ENCODE measurements at regions not wholly inside any gene's neighbourhood (a gene's known extent, or its start where the extent isn't known, plus 50 kb on each side); places are given as distances from the start of the nearest gene placed in this dataset.

DNA sequence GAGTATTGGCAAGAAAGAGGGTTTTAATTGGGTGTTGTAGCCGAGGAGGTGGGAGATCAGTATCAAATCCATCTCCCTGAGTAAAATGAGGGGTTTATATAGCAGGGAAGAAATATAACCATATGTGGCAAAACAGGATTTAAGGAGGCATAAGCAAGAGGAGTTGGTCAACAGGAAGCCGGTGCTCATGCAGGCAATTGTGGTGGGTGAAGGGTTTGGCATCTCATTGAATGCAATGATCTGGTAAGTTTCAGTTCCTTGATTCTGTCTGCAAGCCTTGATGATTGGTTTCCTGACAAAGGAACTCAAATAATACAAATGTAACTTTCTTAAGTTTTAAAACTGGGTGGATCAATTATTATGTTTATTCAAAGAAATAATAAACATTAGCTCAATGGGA is 564.4 kb upstream of the LINC00305 start:
- no peaks in the 10 kb centered on the region for H3K36me3 ChIP-seq (ENCODE audit: control insufficient read depth in 2 of 3, insufficient read depth in 3 of 3, low read length in 3 of 3)
- intact Hi-C loops (cut with DNase I): no loop called here
- H3K9ac ChIP-seq (ENCODE audit: low read length in 3 of 3): no peak overlapping the region
- no peaks in the 10 kb centered on the region for H3K9me3 ChIP-seq (ENCODE audit: control insufficient read depth in 2 of 3, insufficient read depth in 1 of 3, low read length in 3 of 3)
- peaks cover 0 to 5% (median 0%) of the 10 kb centered on the region in 3 donors for H3K4me1 ChIP-seq (ENCODE audit: control insufficient read depth in 2 of 3, insufficient read depth in 2 of 3, low read depth in 1 of 3, low read length in 3 of 3)
- TF ChIP-seq, protein P1, sequence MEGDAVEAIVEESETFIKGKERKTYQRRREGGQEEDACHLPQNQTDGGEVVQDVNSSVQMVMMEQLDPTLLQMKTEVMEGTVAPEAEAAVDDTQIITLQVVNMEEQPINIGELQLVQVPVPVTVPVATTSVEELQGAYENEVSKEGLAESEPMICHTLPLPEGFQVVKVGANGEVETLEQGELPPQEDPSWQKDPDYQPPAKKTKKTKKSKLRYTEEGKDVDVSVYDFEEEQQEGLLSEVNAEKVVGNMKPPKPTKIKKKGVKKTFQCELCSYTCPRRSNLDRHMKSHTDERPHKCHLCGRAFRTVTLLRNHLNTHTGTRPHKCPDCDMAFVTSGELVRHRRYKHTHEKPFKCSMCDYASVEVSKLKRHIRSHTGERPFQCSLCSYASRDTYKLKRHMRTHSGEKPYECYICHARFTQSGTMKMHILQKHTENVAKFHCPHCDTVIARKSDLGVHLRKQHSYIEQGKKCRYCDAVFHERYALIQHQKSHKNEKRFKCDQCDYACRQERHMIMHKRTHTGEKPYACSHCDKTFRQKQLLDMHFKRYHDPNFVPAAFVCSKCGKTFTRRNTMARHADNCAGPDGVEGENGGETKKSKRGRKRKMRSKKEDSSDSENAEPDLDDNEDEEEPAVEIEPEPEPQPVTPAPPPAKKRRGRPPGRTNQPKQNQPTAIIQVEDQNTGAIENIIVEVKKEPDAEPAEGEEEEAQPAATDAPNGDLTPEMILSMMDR (IDR thresholded peaks at IDR 0.05; ENCODE audit: borderline replicate concordance, extremely low read depth, insufficient read depth): no peak
- no peak for DNase-seq
- H3K4me3 ChIP-seq (ENCODE audit: low read length in 3 of 3): no peak overlapping the region
- H3K27ac ChIP-seq (ENCODE audit: low read depth in 2 of 2, low read length in 2 of 2): no peak overlapping the region
- H3K27me3 ChIP-seq (ENCODE audit: control insufficient read depth, insufficient read depth, low read length): no peaks in the 10 kb centered on the region
- no peak for FAIRE-seq

DNA sequence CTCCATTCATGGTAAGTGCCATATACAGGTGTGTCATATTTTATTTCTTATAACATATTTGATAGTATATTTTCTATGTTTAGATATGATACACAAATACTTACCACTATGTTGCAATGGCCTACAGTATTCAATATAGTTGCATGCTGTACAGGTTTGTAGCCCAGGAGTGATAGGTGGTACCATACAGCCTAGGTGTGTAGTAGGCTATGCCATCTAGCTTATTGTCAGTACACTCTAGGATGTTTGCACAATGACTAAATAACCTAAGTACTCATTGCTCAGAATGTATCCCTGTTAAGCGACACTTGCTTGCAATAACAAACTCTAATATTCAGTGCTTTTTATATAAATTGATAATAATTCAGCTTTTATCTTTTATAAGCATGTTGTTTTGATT is 563.1 kb upstream of the LINC00305 start:
- H3K9ac ChIP-seq (ENCODE audit: low read length in 3 of 3): no peak overlapping the region
- DNase-seq (no peak), FAIRE-seq (no peak)
- peaks cover 0 to 5% (median 0%) of the 10 kb centered on the region in 3 donors for H3K4me1 ChIP-seq (ENCODE audit: control insufficient read depth in 2 of 3, insufficient read depth in 2 of 3, low read depth in 1 of 3, low read length in 3 of 3)
- TF ChIP-seq, protein P1 (IDR thresholded peaks at IDR 0.05; ENCODE audit: borderline replicate concordance, extremely low read depth, insufficient read depth): no peak
- no peaks in the 10 kb centered on the region for H3K36me3 ChIP-seq (ENCODE audit: control insufficient read depth in 2 of 3, insufficient read depth in 3 of 3, low read length in 3 of 3)
- intact Hi-C loops (cut with DNase I): no loop called here
- no peak overlapping the region for H3K27ac ChIP-seq (ENCODE audit: low read depth in 2 of 2, low read length in 2 of 2)
- H3K4me3 ChIP-seq (ENCODE audit: low read length in 3 of 3): no peak overlapping the region
- no peaks in the 10 kb centered on the region for H3K27me3 ChIP-seq (ENCODE audit: control insufficient read depth, insufficient read depth, low read length)
- no peaks in the 10 kb centered on the region for H3K9me3 ChIP-seq (ENCODE audit: control insufficient read depth in 2 of 3, insufficient read depth in 1 of 3, low read length in 3 of 3)

DNA sequence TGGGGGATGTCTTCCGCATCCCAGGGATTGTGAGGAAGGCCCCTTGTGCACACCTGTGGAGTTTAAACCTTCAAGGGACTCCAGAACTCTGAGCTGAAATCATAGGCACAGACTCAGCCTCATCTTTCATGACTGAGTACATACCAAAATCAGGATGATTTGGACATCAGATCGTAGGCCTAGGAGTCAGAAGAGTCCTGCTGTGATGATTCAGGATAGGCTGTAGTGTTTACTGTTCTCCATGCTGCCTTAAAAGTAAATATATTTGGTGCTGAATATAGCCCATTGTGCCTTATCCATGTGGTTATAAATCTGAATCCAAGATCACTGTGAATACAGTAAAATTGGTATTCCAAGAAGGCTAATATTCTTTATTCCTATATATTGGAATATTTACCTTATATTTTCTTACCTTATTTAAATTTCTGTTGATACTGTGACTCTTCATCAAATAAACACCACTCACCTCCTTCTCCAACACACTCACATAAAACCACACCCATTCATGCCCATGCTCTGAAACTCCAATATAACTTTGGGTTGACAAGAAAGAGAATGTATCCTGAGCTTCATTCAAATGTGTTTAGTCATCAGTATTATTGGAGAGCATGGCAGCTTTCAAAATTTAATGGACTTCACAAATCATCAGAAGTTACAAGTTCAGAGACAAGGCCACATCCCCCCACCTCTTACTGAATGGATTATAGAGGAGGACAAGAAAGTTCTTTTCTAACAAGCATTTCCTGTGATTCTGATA is 561.4 kb upstream of the LINC00305 start:
- Histone ChIP-seq H3K9ac (ENCODE audit: low read length in 3 of 3) (no peak overlapping the region), H3K4me1 (ENCODE audit: control insufficient read depth in 2 of 3, insufficient read depth in 2 of 3, low read depth in 1 of 3, low read length in 3 of 3) (peaks cover 0 to 5% (median 0%) of the 10 kb centered on the region in 3 donors), H3K27ac (ENCODE audit: low read depth in 2 of 2, low read length in 2 of 2) (no peak overlapping the region), H3K27me3 (ENCODE audit: control insufficient read depth, insufficient read depth, low read length) (no peaks in the 10 kb centered on the region), H3K36me3 (ENCODE audit: control insufficient read depth in 2 of 3, insufficient read depth in 3 of 3, low read length in 3 of 3) (no peaks in the 10 kb centered on the region), H3K4me3 (ENCODE audit: low read length in 3 of 3) (no peak overlapping the region), H3K9me3 (ENCODE audit: control insufficient read depth in 2 of 3, insufficient read depth in 1 of 3, low read length in 3 of 3) (no peaks in the 10 kb centered on the region)
- no peak for FAIRE-seq
- TF ChIP-seq, protein P1 (IDR thresholded peaks at IDR 0.05; ENCODE audit: borderline replicate concordance, extremely low read depth, insufficient read depth): no peak
- DNase-seq: no peak
- intact Hi-C loops (cut with DNase I): no loop called here

Measured in kidney (tissue), 13 donors.